ENCODE measurements at regions not wholly inside any gene's neighbourhood (a gene's known extent, or its start where the extent isn't known, plus 50 kb on each side); places are given as distances from the start of the nearest gene placed in this dataset.

GRCh38 chr16:52751035-52751434, 204.1 kb upstream of the TOX3 start:
- H3K9me3 ChIP-seq (ENCODE audit: control insufficient read depth, insufficient read depth, low read length) = no peaks in the 10 kb centered on the region; the same call in 1 of the 2 replicates
- H3K4me1 ChIP-seq (ENCODE audit: control insufficient read depth, low read length) = no peaks in the 10 kb centered on the region
- H4K20me1 ChIP-seq (ENCODE audit: control insufficient read depth, insufficient read depth, low read depth, low read length) = no peaks in the 10 kb centered on the region
- no peaks in the 10 kb centered on the region; the same call in 1 of the 2 replicates for H3K9me2 ChIP-seq (replicated peaks; ENCODE audit: control insufficient read depth, low read length)
- TF ChIP-seq EZH2phosphoT487 (IDR thresholded peaks at IDR 0.05; ENCODE audit: borderline replicate concordance, low read length) (no peak), CTCF (IDR thresholded peaks at IDR 0.05; ENCODE audit: low read depth, low read length, poor library complexity, severe bottlenecking) (no peak)
- no peaks in the 10 kb centered on the region for H3K79me2 ChIP-seq (ENCODE audit: control insufficient read depth, low read length)
- no peaks in the 10 kb centered on the region for H3K36me3 ChIP-seq (ENCODE audit: control insufficient read depth, low read length)
- H3K27me3 ChIP-seq (ENCODE audit: control insufficient read depth, low read length) = no peaks in the 10 kb centered on the region
- H3K4me3 ChIP-seq (ENCODE audit: low read length) = no peak overlapping the region
- no peak overlapping the region for H3K4me2 ChIP-seq (ENCODE audit: low read length)
- no peaks in the 10 kb centered on the region for H3F3A ChIP-seq (ENCODE audit: control insufficient read depth, insufficient read depth)
- H3K27ac ChIP-seq (ENCODE audit: low read depth, low read length) = no peak overlapping the region

GRCh38 chr16:52748741-52749140, 201.8 kb upstream of the TOX3 start:
- TF ChIP-seq CTCF (IDR thresholded peaks at IDR 0.05; ENCODE audit: low read depth, low read length, poor library complexity, severe bottlenecking) = no peak
- TF ChIP-seq EZH2phosphoT487 (IDR thresholded peaks at IDR 0.05; ENCODE audit: borderline replicate concordance, low read length) = no peak
- H3K79me2 ChIP-seq (ENCODE audit: control insufficient read depth, low read length) = no peaks in the 10 kb centered on the region
- H3F3A ChIP-seq (ENCODE audit: control insufficient read depth, insufficient read depth) = no peaks in the 10 kb centered on the region

GRCh38 chr16:52747088-52747595, 200.2 kb upstream of the TOX3 start:
- Histone ChIP-seq H3K27ac (ENCODE audit: low read depth, low read length) (no peak overlapping the region), H3K36me3 (ENCODE audit: control insufficient read depth, low read length) (no peaks in the 10 kb centered on the region), H3K9me2 (replicated peaks; ENCODE audit: control insufficient read depth, low read length) (no peaks in the 10 kb centered on the region; the same call in 1 of the 2 replicates), H3K27me3 (ENCODE audit: control insufficient read depth, low read length) (no peaks in the 10 kb centered on the region), H3K9me3 (ENCODE audit: control insufficient read depth, insufficient read depth, low read length) (no peaks in the 10 kb centered on the region), H3F3A (ENCODE audit: control insufficient read depth, insufficient read depth) (no peaks in the 10 kb centered on the region), H4K20me1 (ENCODE audit: control insufficient read depth, insufficient read depth, low read depth, low read length) (no peaks in the 10 kb centered on the region), H3K4me1 (ENCODE audit: control insufficient read depth, low read length) (no peaks in the 10 kb centered on the region), H3K4me2 (ENCODE audit: low read length) (no peak overlapping the region), H3K4me3 (ENCODE audit: low read length) (no peak overlapping the region), H3K79me2 (ENCODE audit: control insufficient read depth, low read length) (no peaks in the 10 kb centered on the region)
- TF ChIP-seq EZH2phosphoT487 (IDR thresholded peaks at IDR 0.05; ENCODE audit: borderline replicate concordance, low read length) (no peak), CTCF (IDR thresholded peaks at IDR 0.05; ENCODE audit: low read depth, low read length, poor library complexity, severe bottlenecking) (no peak)

More at GRCh38 chr16:52748741-52749140, 201.8 kb upstream of the TOX3 start:
- H3K27ac ChIP-seq (ENCODE audit: low read depth, low read length) = no peak overlapping the region
- no peaks in the 10 kb centered on the region for H3K36me3 ChIP-seq (ENCODE audit: control insufficient read depth, low read length)
- H3K9me3 ChIP-seq (ENCODE audit: control insufficient read depth, insufficient read depth, low read length) = no peaks in the 10 kb centered on the region
- no peaks in the 10 kb centered on the region; the same call in 1 of the 2 replicates for H3K9me2 ChIP-seq (replicated peaks; ENCODE audit: control insufficient read depth, low read length)
- no peaks in the 10 kb centered on the region for H3K4me1 ChIP-seq (ENCODE audit: control insufficient read depth, low read length)
- no peak overlapping the region for H3K4me2 ChIP-seq (ENCODE audit: low read length)
- H3K4me3 ChIP-seq (ENCODE audit: low read length) = no peak overlapping the region
- no peaks in the 10 kb centered on the region for H4K20me1 ChIP-seq (ENCODE audit: control insufficient read depth, insufficient read depth, low read depth, low read length)
- H3K27me3 ChIP-seq (ENCODE audit: control insufficient read depth, low read length) = no peaks in the 10 kb centered on the region
